Duodenal mucosa (tissue), 2 donors: ENCODE measurements at regions not wholly inside any gene's neighbourhood (a gene's known extent, or its start where the extent isn't known, plus 50 kb on each side); places are given as distances from the start of the nearest gene placed in this dataset.
"Not testable (repeated sequence)": the region's sequence is repeated elsewhere in the genome, so short reads cannot be mapped to it uniquely, and the experiment has no call there.

Experiments used
- H3K27ac ChIP-seq: one replicate; pipeline ENCODE4 v1.7.0; 2013; ENCODE audit warnings: low read depth, low read length
- H3K27me3 ChIP-seq, 2 donors: one replicate each; pipeline ENCODE4 v1.7.0; 2013; ENCODE audit warnings: low read length in 2 of 2, control low read depth in 1 of 2; ENCODE audit not compliant: insufficient read depth in 2 of 2, control insufficient read depth in 1 of 2
- H3K36me3 ChIP-seq, 2 donors: one replicate each; pipeline ENCODE4 v1.7.0; 2013; ENCODE audit warnings: low read length in 2 of 2, control low read depth in 1 of 2; ENCODE audit not compliant: insufficient read depth in 2 of 2, control insufficient read depth in 1 of 2
- H3K4me1 ChIP-seq, 2 donors: one replicate each; pipeline ENCODE4 v1.7.0; 2013; ENCODE audit warnings: low read length in 2 of 2, control low read depth in 1 of 2; ENCODE audit not compliant: insufficient read depth in 2 of 2, control insufficient read depth in 1 of 2
- H3K4me3 ChIP-seq, 2 donors: one replicate each; pipeline ENCODE4 v1.7.0; 2013; ENCODE audit warnings: low read length in 2 of 2, low read depth in 1 of 2
- H3K9ac ChIP-seq, 2 donors: one replicate each; pipeline ENCODE4 v1.7.0; 2013; ENCODE audit warnings: low read length in 2 of 2, low read depth in 1 of 2
- H3K9me3 ChIP-seq, 2 donors: one replicate each; pipeline ENCODE4 v1.7.0; 2013; ENCODE audit warnings: low read length in 2 of 2, control low read depth in 1 of 2; ENCODE audit not compliant: control insufficient read depth in 1 of 2

DNA sequence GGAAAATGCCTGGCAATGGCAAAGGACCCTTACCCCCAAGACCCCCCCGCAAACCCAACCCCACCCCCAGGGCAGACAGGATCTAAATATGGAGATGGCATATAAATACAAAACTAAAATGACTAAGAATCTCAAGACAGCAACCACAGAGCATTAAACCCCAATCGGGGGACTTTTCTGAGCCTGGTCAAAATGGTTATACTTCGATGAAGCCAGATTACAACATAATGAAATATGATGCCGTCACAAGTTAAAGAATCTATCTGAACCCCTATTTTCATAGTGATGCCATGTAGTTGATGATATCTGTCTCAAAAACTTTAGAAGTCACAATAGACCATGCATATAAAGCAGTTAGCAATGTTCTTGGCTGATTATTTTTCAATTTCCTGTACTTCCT, 223.6 kb downstream of the CGGBP1 start:
- no peak overlapping the region for H3K4me3 ChIP-seq
- no peaks in the 10 kb centered on the region for H3K9me3 ChIP-seq
- H3K27me3 ChIP-seq, result no peaks in the 10 kb centered on the region
- H3K9ac ChIP-seq, result no peak overlapping the region
- H3K4me1 ChIP-seq, result no peaks in the 10 kb centered on the region
- no peaks in the 10 kb centered on the region for H3K36me3 ChIP-seq
- no peak overlapping the region for H3K27ac ChIP-seq

DNA sequence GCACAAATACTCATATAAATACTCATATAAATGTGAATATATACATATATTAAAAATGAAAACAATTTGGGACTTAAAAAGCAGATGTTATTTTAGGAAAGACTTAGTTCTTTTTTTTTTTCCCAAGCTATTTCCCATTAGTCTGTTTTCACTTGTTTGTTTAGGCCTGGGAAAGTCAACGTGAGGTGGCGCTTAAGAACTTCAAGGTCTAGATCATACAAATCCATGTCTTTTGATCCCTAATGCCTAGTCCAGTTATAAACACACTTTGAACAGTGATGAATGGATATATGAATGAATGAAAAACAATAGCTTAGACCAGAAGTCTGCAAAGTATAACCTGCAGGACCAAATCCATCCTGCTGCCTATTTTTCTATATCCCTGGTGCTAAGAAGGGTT, 224.5 kb downstream of the CGGBP1 start:
- H3K9ac ChIP-seq, result no peak overlapping the region
- H3K27me3 ChIP-seq, result no peaks in the 10 kb centered on the region
- H3K4me1 ChIP-seq, result no peaks in the 10 kb centered on the region
- no peaks in the 10 kb centered on the region for H3K36me3 ChIP-seq
- H3K9me3 ChIP-seq, result no peaks in the 10 kb centered on the region
- no peak overlapping the region for H3K27ac ChIP-seq
- H3K4me3 ChIP-seq, result no peak overlapping the region

DNA sequence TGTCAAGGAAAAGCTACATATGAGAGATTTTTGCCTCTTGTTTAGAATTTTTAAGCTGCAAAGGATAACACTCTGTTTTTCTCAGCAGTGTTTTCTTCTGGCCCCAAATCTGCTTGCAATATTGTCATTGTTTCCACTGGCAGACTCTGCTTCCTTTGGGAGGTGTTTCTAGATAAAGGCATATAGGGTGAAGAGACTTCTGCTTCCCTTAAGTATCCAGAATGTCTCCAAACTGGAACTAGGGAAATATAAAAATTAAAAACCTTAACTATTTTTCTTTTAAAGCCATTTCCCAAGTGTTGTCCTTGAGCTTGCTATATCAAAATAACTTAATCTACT, 225.8 kb downstream of the CGGBP1 start:
- H3K4me3 ChIP-seq, result no peak overlapping the region
- no peak overlapping the region for H3K9ac ChIP-seq
- no peaks in the 10 kb centered on the region for H3K27me3 ChIP-seq
- H3K4me1 ChIP-seq, result no peaks in the 10 kb centered on the region
- H3K36me3 ChIP-seq, result no peaks in the 10 kb centered on the region
- H3K9me3 ChIP-seq, result no peaks in the 10 kb centered on the region
- no peak overlapping the region for H3K27ac ChIP-seq

DNA sequence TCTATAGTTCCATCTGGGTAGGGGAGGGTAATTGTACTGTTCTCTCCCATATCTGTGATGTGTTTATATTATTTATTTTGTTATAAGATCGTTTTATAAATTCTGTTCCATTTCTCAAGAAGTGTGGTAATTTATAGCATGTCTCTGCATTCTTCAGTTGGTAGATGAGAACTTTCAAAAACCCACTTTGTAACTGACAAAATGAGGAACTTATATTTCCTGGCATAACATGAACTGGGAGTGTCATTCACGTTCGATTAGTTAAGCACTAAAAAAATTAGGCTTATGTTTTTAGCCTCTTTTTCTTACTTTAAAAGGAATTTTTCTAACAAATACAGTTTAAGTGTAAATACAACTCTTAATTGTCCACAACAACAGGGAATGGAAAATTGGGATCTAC, 230.8 kb downstream of the CGGBP1 start:
- no peaks in the 10 kb centered on the region for H3K4me1 ChIP-seq
- no peak overlapping the region for H3K4me3 ChIP-seq
- H3K9ac ChIP-seq, result no peak overlapping the region
- H3K9me3 ChIP-seq, result no peaks in the 10 kb centered on the region
- H3K27me3 ChIP-seq, result no peaks in the 10 kb centered on the region
- H3K27ac ChIP-seq, result no peak overlapping the region
- no peaks in the 10 kb centered on the region for H3K36me3 ChIP-seq

DNA sequence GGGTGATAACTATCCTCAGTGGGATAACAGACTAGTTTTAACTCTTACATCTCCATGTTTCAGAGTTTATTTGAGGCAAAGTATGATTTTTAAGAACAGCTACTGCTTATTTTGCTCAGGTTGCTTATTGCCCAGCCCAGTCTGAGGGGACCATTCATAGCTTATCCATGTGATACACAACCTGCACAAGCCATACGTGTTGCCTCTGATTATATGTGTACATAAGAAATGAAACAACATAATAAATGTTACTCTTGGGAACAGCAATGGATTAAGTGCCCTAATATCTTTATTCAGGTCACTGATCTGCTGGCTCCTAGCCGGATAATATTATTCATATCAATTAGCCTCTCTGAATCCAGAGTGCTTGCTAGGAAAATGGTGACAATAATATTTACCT, 236.2 kb downstream of the CGGBP1 start:
- no peak overlapping the region for H3K27ac ChIP-seq
- H3K9me3 ChIP-seq, result no peaks in the 10 kb centered on the region
- H3K27me3 ChIP-seq, result no peaks in the 10 kb centered on the region
- H3K4me3 ChIP-seq, result no peak overlapping the region
- H3K9ac ChIP-seq, result no peak overlapping the region
- no peaks in the 10 kb centered on the region for H3K36me3 ChIP-seq
- no peaks in the 10 kb centered on the region for H3K4me1 ChIP-seq

DNA sequence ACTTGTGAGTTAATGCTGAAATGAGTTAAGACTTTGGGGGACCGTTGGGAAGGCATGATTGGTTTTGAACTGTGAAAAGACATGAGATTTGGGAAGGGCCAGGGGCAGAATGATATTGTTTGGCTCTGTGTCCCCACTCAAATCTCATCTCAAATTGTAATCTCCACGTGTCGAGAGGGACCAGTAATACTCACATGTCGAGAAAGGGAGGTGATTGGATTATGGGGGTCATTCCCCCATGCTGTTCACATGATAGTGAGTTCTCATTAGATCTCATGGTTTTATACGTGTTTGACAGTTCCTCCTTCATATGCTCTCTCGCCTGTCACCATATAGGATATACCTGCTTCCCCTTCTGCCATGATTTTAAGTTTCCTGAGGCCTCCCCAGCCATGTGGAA, 245.3 kb downstream of the CGGBP1 start:
- H3K4me1 ChIP-seq, H3K27me3 ChIP-seq, H3K4me3 ChIP-seq, H3K9me3 ChIP-seq, H3K36me3 ChIP-seq, H3K27ac ChIP-seq, H3K9ac ChIP-seq: not testable (repeated sequence)

DNA sequence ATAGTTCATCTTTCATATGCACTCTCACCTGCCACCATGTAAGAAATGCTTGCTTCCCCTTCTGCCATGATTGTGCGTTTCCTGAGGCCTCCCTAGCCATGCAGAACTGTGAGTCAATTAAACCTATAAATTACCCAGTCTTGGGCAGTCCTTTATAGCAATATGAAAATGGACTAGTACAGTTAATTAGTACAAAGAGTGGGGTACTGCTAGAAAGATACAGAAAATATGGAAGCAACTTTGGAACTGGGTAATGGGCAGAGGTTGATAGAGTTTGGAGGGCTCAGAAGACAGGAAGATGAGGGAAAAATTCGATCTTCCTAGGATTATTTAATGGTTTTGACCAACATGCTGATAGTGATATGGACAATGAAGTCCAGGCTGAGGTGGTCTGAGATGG, 246.9 kb downstream of the CGGBP1 start:
- no peak overlapping the region for H3K4me3 ChIP-seq
- H3K27me3 ChIP-seq, result no peaks in the 10 kb centered on the region
- H3K9ac ChIP-seq, result no peak overlapping the region
- H3K36me3 ChIP-seq, result no peaks in the 10 kb centered on the region
- no peaks in the 10 kb centered on the region for H3K4me1 ChIP-seq
- H3K27ac ChIP-seq, result no peak overlapping the region
- H3K9me3 ChIP-seq, result no peaks in the 10 kb centered on the region

DNA sequence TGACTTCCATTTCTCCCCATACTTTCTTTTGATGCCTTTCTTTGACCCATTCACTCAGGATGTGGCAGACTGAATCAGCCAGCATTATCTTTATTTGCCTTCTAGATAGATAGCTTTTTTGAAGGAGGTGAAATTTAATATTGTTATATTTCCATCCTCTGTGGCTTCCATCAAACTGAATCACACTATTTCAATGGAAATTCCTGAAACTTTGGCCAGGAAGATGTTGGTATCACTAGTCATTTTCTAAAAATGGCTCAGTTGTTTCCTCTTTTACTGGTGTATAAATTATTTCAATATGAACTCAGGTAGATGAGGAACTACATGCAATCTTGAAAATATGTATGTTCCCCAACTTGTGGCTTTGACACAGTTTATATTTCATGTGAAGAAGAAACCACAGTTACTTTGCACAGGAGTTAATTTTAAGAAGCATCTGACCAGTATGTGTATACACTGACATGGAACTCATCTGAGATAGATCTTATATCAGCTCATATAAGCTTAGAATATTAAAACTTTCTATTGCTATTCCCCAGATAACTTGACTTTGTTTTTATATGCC, 248.3 kb downstream of the CGGBP1 start:
- H3K36me3 ChIP-seq, result no peaks in the 10 kb centered on the region
- no peaks in the 10 kb centered on the region for H3K9me3 ChIP-seq
- no peak overlapping the region for H3K27ac ChIP-seq
- H3K27me3 ChIP-seq, result no peaks in the 10 kb centered on the region
- H3K4me3 ChIP-seq, result no peak overlapping the region
- H3K4me1 ChIP-seq, result no peaks in the 10 kb centered on the region
- H3K9ac ChIP-seq, result no peak overlapping the region

DNA sequence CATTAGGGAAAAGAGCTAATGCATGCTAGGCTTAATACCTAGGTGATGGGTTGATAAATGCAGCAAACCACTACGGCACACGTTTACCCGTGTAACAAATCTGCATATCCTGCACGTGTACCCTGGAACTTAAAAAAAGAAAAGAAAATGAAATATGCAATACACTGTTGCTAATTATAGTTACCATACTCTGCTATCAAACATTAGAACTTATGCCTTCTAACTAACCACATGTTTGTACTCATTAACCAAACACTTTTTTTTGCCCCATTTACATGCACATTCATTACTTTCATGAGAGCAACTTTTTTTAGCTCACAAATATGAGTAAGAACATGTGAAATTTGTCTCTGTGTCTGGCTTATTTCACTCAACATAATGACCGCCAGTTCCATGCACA, 253.1 kb downstream of the CGGBP1 start:
- H3K9me3 ChIP-seq, result no peaks in the 10 kb centered on the region
- no peak overlapping the region for H3K4me3 ChIP-seq
- no peaks in the 10 kb centered on the region for H3K27me3 ChIP-seq
- H3K27ac ChIP-seq, result no peak overlapping the region
- H3K36me3 ChIP-seq, result no peaks in the 10 kb centered on the region
- H3K4me1 ChIP-seq, result no peaks in the 10 kb centered on the region
- H3K9ac ChIP-seq, result no peak overlapping the region

DNA sequence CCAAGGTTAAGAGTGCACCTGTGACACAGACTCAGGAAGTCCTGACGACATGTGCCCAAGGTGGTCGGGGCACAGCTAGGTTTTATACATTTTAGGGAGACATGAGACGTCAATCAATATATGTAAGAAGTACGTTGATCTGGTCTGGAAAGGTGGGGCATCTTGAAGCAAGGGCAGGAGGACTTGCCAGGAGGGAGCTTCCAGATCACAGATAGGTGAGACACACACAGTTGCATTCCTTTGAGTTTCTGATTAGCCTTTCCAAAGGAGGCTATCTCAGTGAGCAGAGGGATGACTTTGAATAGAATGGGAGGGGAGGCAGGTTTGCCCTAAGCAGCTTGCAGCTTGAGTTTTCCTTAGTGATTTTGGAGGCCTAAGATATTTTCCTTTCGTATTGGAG, 257.4 kb downstream of the CGGBP1 start:
- Histone ChIP-seq H3K9me3 (no peaks in the 10 kb centered on the region), H3K9ac (no peak overlapping the region), H3K4me3 (no peak overlapping the region), H3K4me1 (no peaks in the 10 kb centered on the region), H3K27me3 (peaks cover 0 to under 1% of the 10 kb centered on the region in 2 donors), H3K36me3 (no peaks in the 10 kb centered on the region), H3K27ac (no peak overlapping the region)

DNA sequence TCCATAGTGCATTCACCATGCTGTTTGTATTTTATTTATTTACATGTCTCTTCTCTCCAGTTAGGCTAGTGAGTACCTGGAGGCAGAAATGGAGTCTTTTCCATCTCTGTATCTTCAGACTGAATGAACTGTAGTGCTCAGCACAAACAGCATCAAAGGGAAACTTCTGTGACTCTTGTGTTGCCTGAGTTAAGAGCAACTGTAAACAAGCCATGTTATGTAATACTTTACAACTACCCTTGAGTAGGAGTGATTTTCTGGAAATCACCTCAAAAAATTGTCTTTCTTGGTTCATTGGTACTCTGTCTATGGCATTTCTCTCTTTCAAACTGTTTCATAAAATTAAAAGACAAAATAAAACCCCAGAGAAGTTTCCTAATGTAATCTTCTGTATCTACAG, 258.3 kb downstream of the CGGBP1 start:
- H3K36me3 ChIP-seq, result no peaks in the 10 kb centered on the region
- H3K9ac ChIP-seq, result no peak overlapping the region
- H3K27ac ChIP-seq, result no peak overlapping the region
- no peak overlapping the region for H3K4me3 ChIP-seq
- no peaks in the 10 kb centered on the region for H3K9me3 ChIP-seq
- peaks cover 0 to 6% of the 10 kb centered on the region in 2 donors for H3K27me3 ChIP-seq
- no peaks in the 10 kb centered on the region for H3K4me1 ChIP-seq
